ENCODE measurements at regions not wholly inside any gene's neighbourhood (a gene's known extent, or its start where the extent isn't known, plus 50 kb on each side); places are given as distances from the start of the nearest gene placed in this dataset.

GRCh38 chr4:41321216-41321945, 64.7 kb downstream of the UCHL1 start:
- TF ChIP-seq CTCF (IDR thresholded peaks at IDR 0.05), result no peak
- TF ChIP-seq POLR2A (IDR thresholded peaks at IDR 0.05), result no peak
